Uterus (tissue), 2 donors: ENCODE measurements at regions not wholly inside any gene's neighbourhood (a gene's known extent, or its start where the extent isn't known, plus 50 kb on each side); places are given as distances from the start of the nearest gene placed in this dataset.

Source experiments
- POLR2A ChIP-seq, 2 donors: fragments of 450-650 bp; IDR thresholded peaks; one replicate each; pipeline ENCODE4 v1.6.1; 2016; ENCODE audit warnings: antibody characterized with exemption in 2 of 2, mild to moderate bottlenecking in 1 of 2, moderate library complexity in 1 of 2
- TF ChIP-seq, protein P1 (sequence below), 4 experiments: fragments of 200-600 bp in 2 of 4; fragments of 450-650 bp in 2 of 4; sonication (generic) in 2 of 4; IDR thresholded peaks; one replicate each; pipeline ENCODE4 v1.5.1; 2016 to 2019; ENCODE audit warnings: antibody characterized with exemption in 4 of 4, mild to moderate bottlenecking in 2 of 4, moderate library complexity in 1 of 4

- TF ChIP-seq, protein P1, sequence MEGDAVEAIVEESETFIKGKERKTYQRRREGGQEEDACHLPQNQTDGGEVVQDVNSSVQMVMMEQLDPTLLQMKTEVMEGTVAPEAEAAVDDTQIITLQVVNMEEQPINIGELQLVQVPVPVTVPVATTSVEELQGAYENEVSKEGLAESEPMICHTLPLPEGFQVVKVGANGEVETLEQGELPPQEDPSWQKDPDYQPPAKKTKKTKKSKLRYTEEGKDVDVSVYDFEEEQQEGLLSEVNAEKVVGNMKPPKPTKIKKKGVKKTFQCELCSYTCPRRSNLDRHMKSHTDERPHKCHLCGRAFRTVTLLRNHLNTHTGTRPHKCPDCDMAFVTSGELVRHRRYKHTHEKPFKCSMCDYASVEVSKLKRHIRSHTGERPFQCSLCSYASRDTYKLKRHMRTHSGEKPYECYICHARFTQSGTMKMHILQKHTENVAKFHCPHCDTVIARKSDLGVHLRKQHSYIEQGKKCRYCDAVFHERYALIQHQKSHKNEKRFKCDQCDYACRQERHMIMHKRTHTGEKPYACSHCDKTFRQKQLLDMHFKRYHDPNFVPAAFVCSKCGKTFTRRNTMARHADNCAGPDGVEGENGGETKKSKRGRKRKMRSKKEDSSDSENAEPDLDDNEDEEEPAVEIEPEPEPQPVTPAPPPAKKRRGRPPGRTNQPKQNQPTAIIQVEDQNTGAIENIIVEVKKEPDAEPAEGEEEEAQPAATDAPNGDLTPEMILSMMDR (IDR thresholded peaks at IDR 0.05): no peak
- no peak for TF ChIP-seq POLR2A (IDR thresholded peaks at IDR 0.05)
Measured at GRCh38 chr12:59425798-59426197, 170.0 kb upstream of the SLC16A7 start.
